AG04449 (cell line): ENCODE measurements at regions not wholly inside any gene's neighbourhood (a gene's known extent, or its start where the extent isn't known, plus 50 kb on each side); places are given as distances from the start of the nearest gene placed in this dataset.

ENCODE experiments used
- CTCF ChIA-PET: fragments of 350-600 bp; formaldehyde crosslinking; extraction: SDS; loops from one replicate; lab custom pipeline; 2021; ENCODE audit warnings: antibody characterized with exemption; lab: Yijun Ruan, JAX
- POLR2A ChIA-PET: fragments of 400-600, 350-600 bp; formaldehyde crosslinking; extraction: SDS; loops from one replicate; lab custom pipeline; 2020; ENCODE audit warnings: antibody characterized with exemption, inconsistent platforms; lab: Yijun Ruan, JAX
- DNase-seq: peaks from one replicate; pipeline ENCODE4 v3.0.0-alpha.2; 2010; ENCODE audit warnings: low read depth, low spot score
- H3K4me3 ChIP-seq: 2 replicates; pipeline ENCODE4 v1.5.1; 2011; ENCODE audit warnings: low read depth, mild to moderate bottlenecking, control low read depth, low read length
- CTCF ChIP-seq: IDR thresholded peaks from one replicate; pipeline ENCODE4 v1.5.1; 2011; ENCODE audit warnings: mild to moderate bottlenecking, moderate library complexity, low read length, control low read depth, inconsistent platforms; ENCODE audit not compliant: insufficient read depth; ENCODE audit errors: missing control alignments

- CTCF ChIA-PET: no interaction called here
- no peak for DNase-seq
- POLR2A ChIA-PET: no interaction called here
- no peak for TF ChIP-seq CTCF
- no peak overlapping the region for H3K4me3 ChIP-seq
Observed at GRCh38 chr14:55893705-55894104, 224.5 kb upstream of the PELI2 start.

GRCh38 chr14:55897031-55897430 lies 221.2 kb upstream of the PELI2 start:
- POLR2A ChIA-PET: no interaction called here
- no peak for TF ChIP-seq CTCF
- no peak for DNase-seq
- CTCF ChIA-PET: no interaction called here
- no peak overlapping the region for H3K4me3 ChIP-seq

GRCh38 chr14:55898938-55899337 lies 219.3 kb upstream of the PELI2 start:
- no peak for TF ChIP-seq CTCF
- no peak overlapping the region for H3K4me3 ChIP-seq
- no peak for DNase-seq
- ChIA-PET POLR2A (no interaction called here), CTCF (no interaction called here)

- H3K4me3 ChIP-seq: no peak overlapping the region
- no peak for TF ChIP-seq CTCF
- no peak for DNase-seq
- POLR2A ChIA-PET: no interaction called here
- CTCF ChIA-PET: no interaction called here
Observed at GRCh38 chr14:55899531-55899930, 218.7 kb upstream of the PELI2 start.

GRCh38 chr14:55900749-55901148 lies 217.5 kb upstream of the PELI2 start:
- no peak for DNase-seq
- CTCF ChIA-PET: no interaction called here
- POLR2A ChIA-PET: no interaction called here
- H3K4me3 ChIP-seq: no peak overlapping the region
- no peak for TF ChIP-seq CTCF

- CTCF ChIA-PET: no interaction called here
- no peak overlapping the region for H3K4me3 ChIP-seq
- no peak for DNase-seq
- POLR2A ChIA-PET: no interaction called here
- TF ChIP-seq CTCF: no peak
Observed at GRCh38 chr14:55901291-55901690, 216.9 kb upstream of the PELI2 start.
